HG03439 (cell line): ENCODE measurements at regions not wholly inside any gene's neighbourhood (a gene's known extent, or its start where the extent isn't known, plus 50 kb on each side); places are given as distances from the start of the nearest gene placed in this dataset.
"Not testable (repeated sequence)": the region's sequence is repeated elsewhere in the genome, so short reads cannot be mapped to it uniquely, and the experiment has no call there.

Experiments
- ATAC-seq: cut with Tn5 transposase; IDR thresholded peaks from one replicate; pipeline ENCODE4 v1.9.1; 2021; ENCODE audit warnings: mild to moderate bottlenecking, moderate library complexity; ENCODE audit not compliant: unreplicated experiment

- no peak for ATAC-seq
Measured at GRCh38 chr7:16098058-16098457, 323.3 kb downstream of the CRPPA start.

DNA sequence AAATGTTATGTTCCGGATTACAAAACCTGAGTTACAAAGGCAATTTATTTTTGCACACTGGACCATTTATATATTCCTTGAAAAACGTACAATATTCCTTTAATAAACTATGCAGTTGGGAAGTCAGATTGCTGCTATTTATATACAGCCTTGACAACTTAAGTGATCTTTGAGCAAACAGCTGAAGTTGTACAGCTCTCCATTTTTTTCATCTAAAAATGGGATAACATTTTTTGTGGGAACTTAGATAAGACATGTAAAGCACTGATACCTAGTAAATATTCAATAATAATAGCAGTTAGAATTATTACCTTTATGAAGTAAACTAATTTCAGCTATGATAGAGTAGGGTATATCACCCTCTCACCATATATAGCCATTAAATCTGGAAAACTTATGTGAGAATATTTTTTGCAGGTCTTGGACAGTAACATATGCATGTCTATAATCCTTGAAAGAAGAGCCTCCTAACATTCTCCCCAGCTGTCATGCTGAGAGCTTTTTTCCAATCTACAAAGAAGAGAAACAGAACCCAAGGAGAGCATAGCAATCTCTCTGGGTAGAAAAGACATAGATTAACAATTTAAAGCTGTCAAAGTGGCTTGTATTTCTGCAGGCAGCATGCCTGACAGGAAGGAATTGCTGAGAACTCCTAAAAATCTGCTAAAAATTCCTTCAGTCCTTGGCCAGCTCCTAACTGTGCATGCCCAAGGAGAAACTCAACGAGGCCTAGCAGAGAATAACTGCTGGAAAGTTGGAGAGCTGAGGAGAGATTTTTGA, 326.0 kb downstream of the CRPPA start:
- ATAC-seq: no peak

DNA sequence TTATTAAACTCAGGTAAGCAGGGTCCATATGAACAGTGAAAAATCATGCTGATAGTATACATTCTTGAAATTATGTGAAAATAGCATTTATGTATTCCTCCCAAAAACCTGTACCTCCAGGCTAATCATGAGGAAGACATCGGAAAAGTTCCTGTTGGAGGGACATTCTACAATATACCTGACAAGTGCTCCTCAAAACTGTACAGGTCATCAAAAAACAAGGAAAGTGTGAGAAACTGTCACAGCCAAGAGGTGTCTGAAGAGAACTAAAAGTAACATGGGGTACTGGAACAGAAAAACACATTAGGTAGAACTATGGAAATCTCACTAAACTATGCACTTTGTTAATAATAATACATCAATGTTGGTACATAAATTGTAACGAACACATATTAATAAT, 326.7 kb downstream of the CRPPA start:
- ATAC-seq: no peak

DNA sequence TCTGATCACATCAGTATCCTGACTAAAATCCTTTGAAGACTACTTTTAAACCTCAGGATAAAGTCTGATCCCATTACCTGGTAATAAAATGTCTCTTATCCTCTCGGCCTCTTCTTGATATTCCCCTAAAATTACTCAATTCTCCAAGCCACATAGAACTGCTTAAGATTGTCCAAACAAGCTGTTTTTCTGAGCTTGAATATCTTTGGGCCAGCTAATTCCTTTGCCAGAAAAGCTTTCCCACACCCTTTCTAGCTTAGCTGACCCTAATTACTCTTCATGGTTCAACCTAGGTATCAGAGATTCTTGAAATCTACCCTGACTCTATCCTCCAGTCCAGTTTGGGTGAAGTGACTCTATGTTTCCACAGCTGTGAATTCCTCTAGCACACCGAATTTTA, 328.6 kb downstream of the CRPPA start:
- no peak for ATAC-seq

GRCh38 chr7:16091701-16092310, 329.5 kb downstream of the CRPPA start:
- no peak for ATAC-seq

- no peak for ATAC-seq
Measured at GRCh38 chr7:16089801-16090200, 331.5 kb downstream of the CRPPA start.

- no peak for ATAC-seq
Measured at GRCh38 chr7:16089191-16089590, 332.1 kb downstream of the CRPPA start.

DNA sequence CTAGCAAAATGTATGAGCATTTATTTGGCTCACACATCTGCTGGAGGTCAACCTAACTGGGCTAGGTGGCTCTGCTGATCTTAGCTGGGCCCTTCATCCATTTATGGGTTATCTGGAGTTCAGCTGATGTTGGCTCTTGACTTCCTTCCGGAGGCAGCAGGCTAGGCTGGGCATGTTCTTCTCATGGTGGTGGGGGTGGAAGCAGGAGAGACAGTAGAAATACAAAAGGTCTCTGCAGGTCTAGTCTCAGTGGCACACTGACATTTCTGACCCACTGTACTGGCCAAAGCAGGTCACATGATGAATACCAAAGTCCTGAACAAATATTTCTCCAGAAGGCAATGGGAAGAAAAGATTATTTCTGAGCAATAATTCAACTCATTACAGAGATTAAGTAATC, 334.6 kb downstream of the CRPPA start:
- no peak for ATAC-seq

DNA sequence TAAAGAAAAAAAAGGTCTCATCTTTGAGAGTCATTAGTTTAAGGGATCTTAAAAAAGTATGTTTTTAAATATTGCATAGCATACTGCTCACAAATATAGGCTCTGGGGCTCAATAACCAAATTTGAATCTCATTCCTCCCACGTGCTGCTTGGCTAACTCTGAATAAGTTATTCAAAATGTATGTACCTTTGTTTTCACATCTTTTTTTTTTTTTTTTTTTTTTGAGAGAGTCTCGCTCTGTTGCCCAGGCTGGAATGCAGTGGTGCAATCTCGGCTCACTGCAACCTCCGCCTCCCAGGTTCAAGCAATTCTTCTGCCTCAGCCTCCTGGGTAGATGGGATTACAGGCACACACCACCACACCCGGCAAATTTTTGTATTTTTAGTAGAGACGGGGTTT, 335.6 kb downstream of the CRPPA start:
- ATAC-seq: not testable (repeated sequence)

DNA sequence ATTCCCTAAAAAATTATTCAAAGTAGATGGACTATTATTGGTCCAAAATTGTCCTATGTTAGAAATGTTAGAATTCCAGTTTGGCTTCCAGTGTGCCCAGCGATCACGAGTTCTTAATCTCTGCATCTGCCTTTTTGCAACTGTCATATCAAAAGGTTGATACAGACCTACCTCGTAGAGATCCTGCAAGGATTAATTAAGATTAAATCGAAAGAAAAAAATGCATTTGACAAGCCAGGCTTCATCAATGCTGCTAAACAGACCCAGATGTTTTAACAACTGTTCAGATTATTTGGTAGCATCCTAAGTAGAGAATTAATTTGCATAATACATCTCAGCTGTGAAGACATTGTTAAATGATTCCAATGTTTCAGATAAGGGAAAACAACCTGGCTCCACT, 336.5 kb downstream of the CRPPA start:
- ATAC-seq: no peak

GRCh38 chr7:16084370-16084769, 337.0 kb downstream of the CRPPA start:
- ATAC-seq: no peak

- ATAC-seq: no peak
Measured at GRCh38 chr7:16083931-16084330, 337.4 kb downstream of the CRPPA start.

GRCh38 chr7:16080131-16080530, 341.2 kb downstream of the CRPPA start:
- ATAC-seq: no peak

DNA sequence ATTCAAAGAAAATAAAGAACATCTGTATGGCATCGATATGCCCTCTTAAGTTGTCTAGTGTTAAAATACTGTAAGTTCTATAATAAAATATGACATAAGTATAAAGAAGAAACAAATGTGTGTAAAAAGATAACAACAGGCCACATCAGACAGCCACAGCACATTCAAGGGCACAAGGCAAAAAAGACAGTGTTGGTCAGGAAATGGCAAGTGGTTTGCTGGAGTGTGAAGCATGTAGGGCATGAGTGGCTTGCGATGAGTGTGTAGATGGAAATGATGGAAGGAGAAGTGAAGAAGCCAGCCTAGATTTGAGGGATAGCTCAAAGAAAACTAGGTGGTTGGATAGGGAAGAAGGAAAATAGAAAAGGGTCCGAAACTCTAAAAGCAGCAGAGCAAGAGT, 341.6 kb downstream of the CRPPA start:
- no peak for ATAC-seq

DNA sequence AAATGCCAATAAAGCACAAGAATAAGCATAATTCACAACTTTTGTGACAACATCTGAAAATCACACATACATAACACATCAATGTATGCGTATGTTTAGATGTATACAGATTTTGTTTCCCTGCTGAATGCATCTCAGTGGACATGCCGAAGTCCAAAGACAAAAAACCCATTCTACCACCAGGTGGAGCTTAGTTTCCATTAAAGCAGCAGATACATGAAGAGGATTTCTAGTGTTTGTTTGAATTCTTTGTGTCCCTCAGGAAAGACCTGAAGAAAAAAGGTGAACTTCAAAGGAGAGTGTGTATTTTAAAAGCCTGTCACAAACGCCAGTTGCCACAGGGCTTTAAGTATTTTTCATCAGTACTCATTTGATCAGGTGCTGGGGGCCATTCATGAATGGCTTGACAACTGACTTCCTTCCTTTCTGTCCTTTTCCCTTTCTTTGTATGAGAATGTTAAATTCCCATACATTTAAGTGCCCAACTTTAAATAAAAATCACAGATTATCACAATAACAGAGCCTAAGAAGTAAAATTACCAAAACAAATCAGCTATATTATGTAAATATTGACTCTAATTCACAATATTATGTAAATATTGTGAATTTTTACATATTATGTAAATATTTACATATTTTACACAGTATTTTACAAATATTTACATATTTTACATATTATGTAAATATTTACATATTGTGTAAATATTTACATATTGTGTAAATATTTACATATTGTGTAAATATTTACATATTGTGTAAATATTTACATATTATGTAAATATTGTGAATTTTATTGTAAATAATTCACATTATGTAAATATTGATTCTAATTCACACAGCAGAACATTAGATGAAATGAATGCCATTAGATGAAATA, 343.0 kb downstream of the CRPPA start:
- ATAC-seq: peak; percentile 57

DNA sequence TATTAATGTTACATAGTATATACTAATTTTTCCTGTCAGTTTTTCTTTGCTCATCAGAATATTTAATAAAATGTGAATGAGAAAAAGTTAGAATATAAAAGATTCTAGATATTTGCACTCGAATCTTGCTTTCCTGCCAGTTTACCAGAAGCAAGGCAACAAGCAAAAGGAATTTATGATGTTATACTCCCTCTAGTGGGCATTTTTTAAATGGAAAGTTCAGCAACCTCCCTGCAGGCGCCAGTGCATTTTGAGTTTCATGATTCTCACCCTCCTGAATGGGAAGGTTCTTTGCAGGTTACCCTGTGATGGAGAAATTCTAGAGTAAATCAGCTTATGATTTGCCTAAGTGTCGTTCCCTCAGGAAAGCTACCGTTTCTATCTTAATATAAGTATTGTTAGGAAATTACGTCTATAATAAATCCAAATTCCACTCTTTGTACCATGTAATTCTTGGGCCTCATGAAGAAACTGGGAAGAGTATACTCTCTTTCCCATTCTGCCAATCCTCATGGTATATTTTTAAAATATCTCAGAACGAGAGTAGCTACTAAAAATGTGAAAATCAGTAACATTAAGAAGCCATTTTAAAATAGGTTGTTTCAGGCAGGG, 350.0 kb downstream of the CRPPA start:
- ATAC-seq: peak; percentile 77

GRCh38 chr7:16070806-16071205, 350.5 kb downstream of the CRPPA start:
- ATAC-seq: no peak

GRCh38 chr7:16069998-16070397, 351.3 kb downstream of the CRPPA start:
- ATAC-seq: no peak

GRCh38 chr7:16068183-16068582, 353.2 kb downstream of the CRPPA start:
- no peak for ATAC-seq

- no peak for ATAC-seq
Measured at GRCh38 chr7:16067711-16068110, 353.6 kb downstream of the CRPPA start.

- no peak for ATAC-seq
Measured at GRCh38 chr7:16066805-16067459, 354.4 kb downstream of the CRPPA start.
